GM12878 (cell line): ENCODE measurements at regions not wholly inside any gene's neighbourhood (a gene's known extent, or its start where the extent isn't known, plus 50 kb on each side); places are given as distances from the start of the nearest gene placed in this dataset.

Experiments used
- BHLHE40 ChIP-seq, 2 experiments: fragments of 450-650 bp in 1 of 2; IDR thresholded peaks; 2 replicates each; pipeline ENCODE4 v1.6.1; 2011 to 2017; ENCODE audit warnings: low read depth in 2 of 2, borderline replicate concordance in 1 of 2, improper control_type of control experiment in 1 of 2, low read length in 1 of 2, mild to moderate bottlenecking in 1 of 2
- POLR2AphosphoS5 ChIP-seq: IDR thresholded peaks from 2 replicates; pipeline ENCODE4 v1.6.1; 2011; ENCODE audit warnings: mild to moderate bottlenecking, low read length, inconsistent platforms
- TF ChIP-seq, protein P1 (sequence below): IDR thresholded peaks from 2 replicates; pipeline ENCODE4 v1.6.1; 2012; ENCODE audit warnings: low read depth, low read length, improper control_type of control experiment

- no peak for TF ChIP-seq BHLHE40 (IDR thresholded peaks at IDR 0.05; ENCODE audit: borderline replicate concordance in 1 of 2, low read depth in 2 of 2, low read length in 1 of 2)
- no peak for TF ChIP-seq POLR2AphosphoS5
- TF ChIP-seq, protein P1, sequence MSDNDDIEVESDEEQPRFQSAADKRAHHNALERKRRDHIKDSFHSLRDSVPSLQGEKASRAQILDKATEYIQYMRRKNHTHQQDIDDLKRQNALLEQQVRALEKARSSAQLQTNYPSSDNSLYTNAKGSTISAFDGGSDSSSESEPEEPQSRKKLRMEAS, result no peak
Measured at GRCh38 chr20:40532103-40532502, 156.9 kb downstream of the MAFB start.
